ENCODE measurements at regions not wholly inside any gene's neighbourhood (a gene's known extent, or its start where the extent isn't known, plus 50 kb on each side); places are given as distances from the start of the nearest gene placed in this dataset.

DNA sequence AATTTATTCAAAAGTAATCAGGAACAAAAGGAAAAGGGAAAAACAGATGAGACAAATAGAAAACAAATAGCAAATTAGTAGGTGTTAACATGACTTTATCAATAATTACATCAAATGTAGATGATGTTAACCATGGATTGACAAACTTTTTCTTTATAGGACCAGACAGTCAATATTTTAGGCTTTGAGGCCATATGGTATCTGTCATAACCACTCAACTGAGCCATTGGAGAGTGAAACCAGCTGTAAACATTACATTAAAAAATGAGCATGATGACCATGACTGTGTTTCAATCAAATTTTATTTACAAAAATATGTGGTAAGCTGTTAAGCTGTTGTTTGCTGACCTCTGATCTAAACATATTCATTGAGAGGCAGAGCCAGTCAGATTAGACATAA is 118.5 kb upstream of the NWD2 start:
- DNase-seq = no peak

DNA sequence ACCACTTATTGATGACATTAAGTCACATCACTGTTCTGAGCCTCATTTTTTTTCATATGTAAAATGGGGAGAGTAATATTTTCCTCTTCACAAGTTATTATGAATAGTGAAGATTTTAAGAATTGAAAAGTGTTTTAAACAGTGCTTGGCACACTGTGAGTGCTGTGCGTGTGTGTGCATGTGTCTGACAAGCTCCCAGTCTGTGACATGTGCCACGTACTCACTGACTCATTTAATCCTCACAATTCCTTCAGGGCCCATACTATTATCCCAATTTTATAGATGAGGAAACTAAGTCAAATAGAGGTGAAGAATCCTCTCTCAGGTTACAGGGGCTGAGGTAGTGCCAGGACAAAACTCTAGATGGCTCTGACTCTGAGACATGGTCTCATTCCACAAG is 114.1 kb upstream of the NWD2 start:
- no peak for DNase-seq

DNA sequence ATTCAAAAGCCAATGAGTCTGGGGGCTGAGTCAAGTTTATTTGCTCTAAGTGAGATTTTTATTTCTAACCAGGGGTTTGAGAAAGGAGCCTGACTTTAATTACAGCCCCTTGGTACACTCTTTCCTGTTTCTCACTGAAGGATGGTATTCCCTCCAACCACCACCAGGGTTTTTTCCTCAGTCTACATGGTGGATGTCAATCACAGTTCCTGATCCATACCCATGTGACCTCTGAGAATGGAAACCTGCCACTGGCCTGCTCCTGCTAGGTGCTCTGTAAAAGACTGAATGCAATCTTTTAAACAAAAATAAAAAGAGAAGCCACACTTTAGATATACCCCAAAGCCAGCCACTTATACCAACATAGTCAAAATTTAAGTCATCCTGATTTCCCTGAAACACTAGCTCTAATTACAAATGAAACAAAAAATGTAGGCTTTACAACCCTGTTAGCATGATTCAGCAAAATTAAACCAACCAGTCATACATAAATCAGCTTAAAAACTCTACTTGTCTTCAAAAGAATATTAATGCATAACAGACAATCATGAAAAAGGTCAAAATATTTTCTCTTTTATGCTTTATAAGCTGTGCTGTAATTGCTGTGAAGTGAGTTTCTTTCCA is 112.1 kb upstream of the NWD2 start:
- DNase-seq = no peak

DNA sequence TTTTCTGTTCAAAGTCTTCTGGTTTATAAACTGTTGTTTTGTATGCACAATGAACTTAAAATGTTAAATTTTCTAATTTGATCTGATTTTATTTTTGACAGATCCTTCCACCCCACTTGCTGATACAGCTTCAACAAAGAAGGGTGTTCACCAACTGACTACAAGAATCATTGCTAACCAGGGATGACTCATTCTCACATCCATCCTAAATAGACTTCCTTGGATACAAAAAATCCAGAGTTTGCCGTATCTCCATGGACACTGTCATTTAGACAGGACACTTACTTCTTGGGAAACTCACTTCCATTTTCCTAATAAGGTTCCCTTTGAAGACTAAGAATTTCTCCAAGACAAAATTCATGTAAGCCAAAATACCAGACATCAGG is 111.6 kb upstream of the NWD2 start:
- no peak for DNase-seq

DNA sequence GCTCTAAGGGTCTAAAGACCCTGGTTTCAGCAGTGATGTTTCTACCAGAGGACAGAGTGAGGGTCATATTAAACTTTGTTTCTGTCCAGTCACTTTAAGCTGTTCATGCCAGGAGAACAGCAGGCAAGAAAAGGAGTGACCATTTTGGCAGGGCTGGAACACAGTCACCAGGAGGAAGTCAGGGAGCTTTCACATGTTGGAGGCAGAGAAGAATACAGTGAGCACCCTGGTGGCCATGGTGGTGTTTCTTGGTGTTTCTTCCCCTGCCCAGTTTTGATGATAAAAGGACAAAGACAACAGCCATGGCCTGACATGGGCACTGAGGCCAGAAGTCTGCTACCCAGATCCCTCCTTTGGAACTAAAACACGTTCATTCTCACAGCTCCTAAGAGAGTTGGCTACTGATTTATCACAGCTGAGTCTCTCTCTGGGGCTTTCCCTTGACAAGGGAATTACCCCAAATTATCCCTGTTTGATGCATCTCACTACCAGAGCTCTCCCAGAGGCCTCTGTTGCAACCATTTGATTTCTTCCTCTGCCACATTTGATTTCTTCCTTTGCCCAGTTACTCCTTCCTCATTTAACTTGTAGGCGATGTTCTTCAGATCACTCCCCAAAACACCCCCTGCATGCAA is 106.4 kb upstream of the NWD2 start:
- no peak for DNase-seq

DNA sequence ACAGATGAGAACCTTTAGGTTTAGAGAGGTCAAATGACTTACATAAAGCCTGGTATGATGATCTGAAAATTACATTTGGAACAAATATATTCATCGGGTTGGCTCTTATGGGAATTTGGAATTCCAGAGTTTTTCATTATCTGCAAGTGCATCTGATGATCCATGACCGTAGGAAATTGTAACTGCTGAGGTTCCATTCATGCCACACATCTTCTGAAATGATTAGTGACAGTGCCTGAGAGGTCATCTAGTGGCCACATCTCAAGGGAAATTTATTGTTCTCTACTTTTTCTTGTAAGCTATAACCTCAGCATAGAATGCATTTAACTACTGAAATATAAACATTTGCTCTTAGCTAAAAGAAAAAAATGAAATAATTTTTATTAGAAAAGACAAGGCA is 105.8 kb upstream of the NWD2 start:
- DNase-seq = no peak

DNA sequence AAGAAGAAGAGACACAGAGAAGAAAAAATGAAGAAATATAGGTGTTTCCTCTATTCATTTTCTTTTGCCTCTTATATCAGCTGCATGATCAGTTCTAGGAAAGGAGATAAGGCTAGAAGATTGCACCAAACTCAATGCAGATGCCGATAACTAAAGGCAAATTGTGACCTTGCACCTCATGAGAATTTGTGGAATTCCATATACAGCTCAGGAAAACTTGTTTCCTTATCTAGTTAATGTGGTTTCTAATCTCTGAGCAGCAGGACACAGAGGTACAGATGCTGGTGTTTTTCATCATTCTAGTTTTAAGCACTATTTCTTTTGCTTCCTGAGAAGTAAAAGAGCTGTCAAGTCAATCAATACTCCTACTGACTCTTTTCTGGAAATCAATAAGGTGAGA is 104.6 kb upstream of the NWD2 start:
- DNase-seq = no peak

DNA sequence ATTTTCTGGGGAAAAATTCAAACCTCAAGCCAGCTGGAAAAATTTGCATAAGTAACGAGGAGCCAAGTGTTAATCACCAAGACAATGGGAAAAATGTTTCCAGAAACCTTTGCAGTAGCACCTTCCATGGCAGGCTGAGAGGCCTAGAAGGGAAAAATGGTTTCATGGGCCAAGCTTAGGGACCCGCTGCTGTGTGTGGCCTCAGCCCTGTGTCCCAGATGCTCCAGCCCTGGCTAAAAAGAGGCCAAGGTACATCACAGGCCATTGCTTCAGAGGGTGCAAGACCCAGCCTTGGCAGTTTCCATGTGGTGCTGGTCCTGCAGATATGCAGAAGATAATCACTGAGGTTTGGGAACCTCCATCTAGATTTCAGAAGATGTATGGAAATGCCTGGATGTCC is 98.3 kb upstream of the NWD2 start:
- no peak for DNase-seq

DNA sequence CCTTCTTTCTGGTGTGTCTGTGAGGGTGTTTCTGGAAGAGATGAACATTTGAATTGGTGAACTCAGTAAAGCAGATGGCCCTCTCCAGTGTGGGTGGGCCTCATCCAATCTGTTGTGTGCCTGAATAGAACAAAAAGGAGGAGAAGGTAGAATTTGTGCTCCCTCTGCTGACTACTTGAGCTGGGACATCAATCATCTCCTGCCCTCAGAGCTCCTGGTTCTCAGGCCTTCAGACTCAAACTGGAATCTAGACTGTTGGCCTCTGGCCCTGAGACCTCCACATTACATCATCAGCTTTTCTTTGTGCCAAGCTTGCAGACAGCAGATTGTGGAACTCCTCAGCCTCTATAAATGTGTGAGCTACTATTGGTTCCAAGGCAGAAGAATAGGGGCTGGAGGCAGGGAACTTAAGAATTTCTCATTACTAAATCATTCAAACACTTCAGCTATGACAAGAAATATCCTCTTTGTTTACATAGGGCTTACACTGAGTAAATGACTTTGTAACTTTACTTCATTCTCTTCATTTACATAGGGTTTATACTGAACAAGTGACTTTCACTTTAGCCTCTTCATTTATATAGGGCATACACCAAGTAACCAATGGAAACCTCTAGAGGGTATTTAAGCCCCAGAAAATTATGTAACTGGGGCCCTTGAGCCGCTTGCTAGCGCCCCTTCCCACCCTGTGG is 86.9 kb upstream of the NWD2 start:
- DNase-seq = no peak

DNA sequence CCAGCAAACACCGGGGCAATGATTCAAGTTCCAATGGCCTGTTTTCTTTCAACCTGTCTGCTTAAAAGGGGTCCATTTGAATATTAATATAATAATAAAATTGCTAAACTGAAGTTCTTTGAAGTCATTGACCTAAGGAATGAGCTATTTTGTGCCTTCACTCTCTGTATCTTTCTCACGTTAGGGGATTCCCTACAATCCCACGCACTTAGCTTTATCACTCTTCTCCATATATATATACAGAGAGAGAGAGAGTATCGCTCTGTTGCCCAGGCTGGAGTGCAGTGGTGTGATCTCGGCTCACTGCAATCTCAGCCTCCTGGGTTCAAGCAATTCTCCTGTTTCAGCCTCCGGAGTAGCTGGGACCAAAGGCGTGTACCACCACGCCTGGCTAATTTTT is 83.9 kb upstream of the NWD2 start:
- no peak for DNase-seq

DNA sequence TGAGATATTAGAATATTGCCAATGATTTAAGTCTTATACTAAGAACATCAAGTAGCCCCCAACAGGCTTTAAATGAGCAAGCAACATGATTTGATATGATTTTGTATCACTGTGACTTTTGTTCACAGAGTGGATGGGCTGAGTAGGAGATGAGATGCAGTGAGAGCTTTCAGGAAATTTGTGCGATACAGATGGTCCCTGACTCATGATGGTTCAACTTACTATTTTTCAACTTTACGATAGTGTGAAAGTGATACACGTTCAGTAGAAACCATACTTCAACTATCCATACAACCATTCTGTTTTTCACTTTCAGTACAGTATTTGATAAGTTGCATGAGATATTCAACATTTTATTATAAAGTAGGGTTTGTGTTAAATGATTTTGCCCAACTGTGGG is 78.7 kb upstream of the NWD2 start:
- DNase-seq = no peak

DNA sequence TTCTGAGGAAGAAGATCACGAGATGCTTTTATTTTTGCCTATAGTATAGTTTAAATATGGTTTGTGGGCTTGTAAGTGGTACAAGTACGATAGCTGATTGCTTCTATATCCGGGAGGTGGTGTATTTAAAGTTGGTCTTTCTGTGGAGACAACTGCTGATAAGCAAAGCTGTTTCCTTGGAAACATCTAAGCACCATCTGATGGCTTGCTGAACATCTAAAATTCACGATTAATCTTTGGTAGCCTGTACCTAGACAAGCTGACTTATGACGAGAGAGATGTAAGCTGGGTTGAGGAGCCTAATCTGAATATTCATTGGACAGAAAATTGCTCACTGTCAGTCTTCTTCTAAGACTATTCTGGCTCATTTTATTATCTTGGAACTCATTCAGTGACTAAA is 74.6 kb upstream of the NWD2 start:
- no peak for DNase-seq

DNA sequence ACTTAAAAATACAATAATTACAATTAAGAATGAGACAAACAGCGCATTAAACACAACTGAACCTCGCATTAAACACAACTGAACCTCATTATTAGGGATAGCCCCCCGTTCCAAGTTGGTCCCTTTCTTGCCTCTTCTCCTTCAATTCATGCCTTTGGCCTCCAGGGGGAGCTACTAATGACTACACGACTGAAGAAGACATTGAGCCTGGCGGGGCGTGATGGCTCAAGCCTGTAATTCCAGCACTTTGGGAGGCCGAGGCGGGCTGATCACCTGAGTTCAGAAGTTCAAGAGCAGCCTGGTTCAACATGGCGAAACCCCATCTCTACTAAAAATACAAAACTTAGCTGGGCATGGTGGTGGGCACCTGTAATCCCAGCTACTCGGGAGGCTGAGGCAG is 56.4 kb upstream of the NWD2 start:
- DNase-seq = no peak
